Astrocyte (in vitro differentiated cells and primary cell): ENCODE measurements at regions not wholly inside any gene's neighbourhood (a gene's known extent, or its start where the extent isn't known, plus 50 kb on each side); places are given as distances from the start of the nearest gene placed in this dataset.

Experiments
- EZH2 ChIP-seq: IDR thresholded peaks from 2 replicates; pipeline ENCODE4 v1.6.1; 2012; ENCODE audit warnings: mild to moderate bottlenecking, low read length, inconsistent platforms; ENCODE audit not compliant: insufficient read depth
- TF ChIP-seq, protein P1 (sequence below): IDR thresholded peaks from 2 replicates; pipeline ENCODE4 v1.5.1; 2011; ENCODE audit warnings: low read depth, mild to moderate bottlenecking, inconsistent platforms, low read length, moderate library complexity; ENCODE audit not compliant: insufficient read depth

- TF ChIP-seq, protein P1, sequence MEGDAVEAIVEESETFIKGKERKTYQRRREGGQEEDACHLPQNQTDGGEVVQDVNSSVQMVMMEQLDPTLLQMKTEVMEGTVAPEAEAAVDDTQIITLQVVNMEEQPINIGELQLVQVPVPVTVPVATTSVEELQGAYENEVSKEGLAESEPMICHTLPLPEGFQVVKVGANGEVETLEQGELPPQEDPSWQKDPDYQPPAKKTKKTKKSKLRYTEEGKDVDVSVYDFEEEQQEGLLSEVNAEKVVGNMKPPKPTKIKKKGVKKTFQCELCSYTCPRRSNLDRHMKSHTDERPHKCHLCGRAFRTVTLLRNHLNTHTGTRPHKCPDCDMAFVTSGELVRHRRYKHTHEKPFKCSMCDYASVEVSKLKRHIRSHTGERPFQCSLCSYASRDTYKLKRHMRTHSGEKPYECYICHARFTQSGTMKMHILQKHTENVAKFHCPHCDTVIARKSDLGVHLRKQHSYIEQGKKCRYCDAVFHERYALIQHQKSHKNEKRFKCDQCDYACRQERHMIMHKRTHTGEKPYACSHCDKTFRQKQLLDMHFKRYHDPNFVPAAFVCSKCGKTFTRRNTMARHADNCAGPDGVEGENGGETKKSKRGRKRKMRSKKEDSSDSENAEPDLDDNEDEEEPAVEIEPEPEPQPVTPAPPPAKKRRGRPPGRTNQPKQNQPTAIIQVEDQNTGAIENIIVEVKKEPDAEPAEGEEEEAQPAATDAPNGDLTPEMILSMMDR = no peak
- no peak for TF ChIP-seq EZH2
Observed at GRCh38 chr3:66625505-66626216, 124.8 kb upstream of the LRIG1 start.
